ENCODE measurements at regions not wholly inside any gene's neighbourhood (a gene's known extent, or its start where the extent isn't known, plus 50 kb on each side); places are given as distances from the start of the nearest gene placed in this dataset.

- TF ChIP-seq CTCF (IDR thresholded peaks at IDR 0.05; ENCODE audit: low read depth, low read length) = no peak
- no peak overlapping the region for H3K4me3 ChIP-seq (ENCODE audit: low read depth, low read length)
Observed at GRCh38 chr20:9940329-9940728, 94.5 kb upstream of the ANKEF1 start.

DNA sequence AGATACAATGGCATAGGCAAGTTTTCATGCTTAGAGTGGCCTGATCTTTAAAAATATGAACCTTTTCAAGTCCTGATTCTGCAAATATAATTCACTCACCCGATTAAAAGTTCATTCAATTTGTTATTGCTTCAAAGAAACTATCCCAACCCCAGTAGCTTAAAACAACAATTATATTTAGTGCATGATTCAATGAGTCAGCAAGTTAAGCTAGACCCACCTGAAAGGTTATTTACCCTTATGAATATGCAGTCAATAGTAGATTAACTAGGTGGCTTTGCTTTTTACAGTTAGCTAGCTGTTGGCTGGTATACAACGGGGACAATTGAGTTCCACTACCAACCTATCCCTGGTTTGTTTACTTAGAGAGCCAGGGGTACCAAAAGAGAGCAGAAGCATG is 95.6 kb upstream of the ANKEF1 start:
- TF ChIP-seq CTCF (IDR thresholded peaks at IDR 0.05; ENCODE audit: low read depth, low read length) = no peak
- no peak overlapping the region for H3K4me3 ChIP-seq (ENCODE audit: low read depth, low read length)

DNA sequence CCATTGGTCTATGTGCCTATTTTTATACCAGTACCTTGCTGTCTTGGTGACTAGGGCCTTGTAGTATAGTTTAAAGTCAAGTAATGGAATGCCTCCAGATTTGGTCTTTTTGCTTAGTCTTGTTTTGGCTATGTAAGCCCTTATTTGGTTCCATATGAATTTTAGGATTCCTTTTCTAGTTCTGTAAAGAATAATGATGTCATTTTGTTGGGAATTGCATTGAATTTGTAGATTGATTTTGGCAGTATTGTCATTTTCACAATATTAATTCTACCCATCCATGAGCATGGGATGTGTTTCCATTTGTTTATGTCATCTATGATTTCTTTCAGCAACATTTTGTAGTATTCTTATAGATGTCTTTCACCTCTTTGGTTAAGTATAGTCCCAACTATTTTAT is 96.4 kb upstream of the PAK5 start:
- TF ChIP-seq CTCF (IDR thresholded peaks at IDR 0.05; ENCODE audit: low read depth, low read length) = no peak
- H3K4me3 ChIP-seq (ENCODE audit: low read depth, low read length) = no peak overlapping the region

- no peak overlapping the region for H3K4me3 ChIP-seq (ENCODE audit: low read depth, low read length)
- TF ChIP-seq CTCF (IDR thresholded peaks at IDR 0.05; ENCODE audit: low read depth, low read length) = no peak
Observed at GRCh38 chr20:9930142-9930541, 91.3 kb upstream of the PAK5 start.

DNA sequence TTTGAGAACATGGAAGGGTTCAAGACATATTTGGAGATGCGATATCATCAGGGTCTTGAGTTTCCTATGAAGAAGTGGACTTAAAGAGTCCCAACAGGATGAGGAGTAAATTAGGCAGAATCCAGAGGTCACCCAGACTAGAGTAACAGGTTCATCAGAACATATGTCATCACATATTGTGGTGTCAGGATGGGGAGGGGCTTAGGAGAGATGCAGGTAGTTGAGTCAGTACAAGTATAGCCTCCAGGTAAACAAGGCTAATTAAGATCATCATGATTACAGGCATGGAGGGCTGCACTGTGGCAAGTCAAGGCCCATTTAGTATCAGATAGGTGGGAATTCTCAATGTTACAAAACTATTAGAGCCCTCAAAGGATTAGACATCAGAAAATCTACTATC is 90.1 kb upstream of the PAK5 start:
- no peak overlapping the region for H3K4me3 ChIP-seq (ENCODE audit: low read depth, low read length)
- TF ChIP-seq CTCF (IDR thresholded peaks at IDR 0.05; ENCODE audit: low read depth, low read length) = no peak

GRCh38 chr20:9928281-9928737 is 89.4 kb upstream of the PAK5 start:
- TF ChIP-seq CTCF (IDR thresholded peaks at IDR 0.05; ENCODE audit: low read depth, low read length) = no peak
- H3K4me3 ChIP-seq (ENCODE audit: low read depth, low read length) = no peak overlapping the region

DNA sequence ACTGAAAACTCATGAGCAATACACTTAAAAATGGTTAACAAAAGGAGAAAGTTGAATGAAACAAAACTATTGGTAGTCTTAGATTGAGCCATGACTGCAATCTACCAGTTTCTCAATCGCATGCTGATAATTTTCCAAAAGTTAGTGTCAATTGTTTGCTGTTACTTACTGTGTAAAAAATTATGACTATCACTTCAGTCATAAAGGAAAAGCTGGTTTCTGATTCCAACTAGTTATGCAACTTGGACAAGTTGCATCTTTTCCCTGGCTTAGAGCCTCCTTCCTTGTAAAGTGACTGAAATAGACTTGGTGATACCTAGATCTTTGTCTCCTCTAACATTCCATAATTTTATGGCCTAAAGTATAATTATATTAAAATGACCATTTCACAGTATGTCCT is 88.3 kb upstream of the PAK5 start:
- H3K4me3 ChIP-seq (ENCODE audit: low read depth, low read length) = no peak overlapping the region
- TF ChIP-seq CTCF (IDR thresholded peaks at IDR 0.05; ENCODE audit: low read depth, low read length) = no peak
